PC-9 (cell line): ENCODE measurements at regions not wholly inside any gene's neighbourhood (a gene's known extent, or its start where the extent isn't known, plus 50 kb on each side); places are given as distances from the start of the nearest gene placed in this dataset.

Experiments
- BruUV-seq: library from RNA; stranded (reverse); fragments of 400-500 nt; replicated peaks from 2 replicates; lab custom pipeline; 2021; lab: Mats Ljungman, UMichigan
- CTCF ChIA-PET: fragments of 300-600 bp; sonication (Branson Sonifier 250); formaldehyde crosslinking; loops from one replicate; lab custom pipeline; 2022; ENCODE audit warnings: antibody characterized with exemption; lab: Charles Lee
- POLR2A ChIA-PET: fragments of 300-600 bp; sonication (Branson Sonifier 250); formaldehyde crosslinking; loops from one replicate; lab custom pipeline; 2022; ENCODE audit warnings: antibody characterized with exemption; ENCODE audit not compliant: unreplicated experiment; lab: Charles Lee
- DNase-seq, 2 experiments: peaks; one replicate each; pipeline versions ENCODE4 v3.0.0 to v3.0.0-alpha.2; 2015 to 2022; ENCODE audit warnings: mixed read lengths in 1 of 2
- H2AFZ ChIP-seq: fragments of 200-600 bp; sonication (generic); 2 replicates; pipeline ENCODE4 v1.8.1; 2017; ENCODE audit warnings: antibody characterized with exemption
- H3F3A ChIP-seq: fragments of 200-600 bp; sonication (generic); 2 replicates; pipeline ENCODE4 v1.8.1; 2017; ENCODE audit warnings: antibody characterized with exemption, mild to moderate bottlenecking, low read depth; ENCODE audit not compliant: insufficient read depth
- H3K27ac ChIP-seq: fragments of 200-600 bp; sonication (generic); 2 replicates; pipeline ENCODE4 v1.6.1; 2016; ENCODE audit warnings: mixed run types
- H3K27me3 ChIP-seq: fragments of 200-600 bp; sonication (generic); 2 replicates; pipeline ENCODE4 v1.6.1; 2016; ENCODE audit warnings: low read depth, mixed run types; ENCODE audit not compliant: insufficient read depth
- H3K36me3 ChIP-seq: fragments of 200-600 bp; sonication (generic); 2 replicates; pipeline ENCODE4 v1.6.1; 2016; ENCODE audit warnings: low read depth, mixed run types
- H3K4me1 ChIP-seq: fragments of 200-600 bp; sonication (generic); replicated peaks from 2 replicates; pipeline ENCODE4 v1.6.1; 2016; ENCODE audit warnings: mixed run types; ENCODE audit not compliant: insufficient read depth
- H3K4me2 ChIP-seq: fragments of 200-600 bp; sonication (generic); 2 replicates; pipeline ENCODE4 v1.6.1; 2017; ENCODE audit warnings: mixed run types
- H3K4me3 ChIP-seq: fragments of 200-600 bp; sonication (generic); 2 replicates; pipeline ENCODE4 v1.6.1; 2016; ENCODE audit warnings: mixed run types
- H3K79me2 ChIP-seq: fragments of 200-600 bp; sonication (generic); 2 replicates; pipeline ENCODE4 v1.6.1; 2017; ENCODE audit warnings: low read depth, mixed run types
- H3K9me2 ChIP-seq: fragments of 200-600 bp; sonication (generic); 2 replicates; pipeline ENCODE4 v1.8.1; 2017; ENCODE audit warnings: mild to moderate bottlenecking; ENCODE audit not compliant: insufficient read depth
- H3K9me3 ChIP-seq: fragments of 200-600 bp; sonication (generic); 2 replicates; pipeline ENCODE4 v1.8.1; 2016; ENCODE audit warnings: low read depth; ENCODE audit not compliant: insufficient read depth
- H4K20me1 ChIP-seq: fragments of 200-600 bp; sonication (generic); 2 replicates; pipeline ENCODE4 v1.8.1; 2017; ENCODE audit not compliant: insufficient read depth
- CTCF ChIP-seq: fragments of 200-600 bp; sonication (generic); conservative IDR thresholded peaks from 2 replicates; pipeline ENCODE4 v1.6.1; 2017; ENCODE audit warnings: mixed run types, antibody characterized with exemption, mild to moderate bottlenecking, moderate library complexity
- EZH2 ChIP-seq: fragments of 200-600 bp; sonication (generic); IDR thresholded peaks from 2 replicates; pipeline ENCODE4 v1.8.0; 2017; ENCODE audit warnings: antibody characterized with exemption, low read depth
- intact Hi-C: fragments of 100-400 bp; cut with micrococcal nuclease; formaldehyde crosslinking; loops from one replicate; pipeline ENCODE4 v1.10.0; 2022; ENCODE audit not compliant: unreplicated experiment

DNA sequence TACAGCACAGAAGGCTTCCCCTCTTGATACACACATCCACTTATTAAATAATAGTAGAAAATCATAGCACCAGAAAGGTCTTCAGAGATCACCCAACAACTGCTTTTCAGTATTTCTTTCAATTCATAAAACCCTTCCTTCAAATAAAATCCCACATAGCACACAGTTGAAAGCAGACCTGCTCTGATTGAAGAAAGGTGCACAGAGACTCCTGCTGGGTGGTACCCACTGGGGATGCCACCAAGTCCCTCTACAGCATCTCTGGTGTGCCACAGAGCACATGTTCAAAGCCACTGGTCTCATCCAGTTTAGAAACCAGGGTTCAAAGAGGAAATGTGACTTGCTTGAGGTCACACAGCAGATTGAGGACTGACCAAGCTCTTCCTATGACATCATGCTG is 427.5 kb downstream of the BCL11B start:
- ChIA-PET CTCF (no interaction called here), POLR2A (no interaction called here)
- H3K9me3 ChIP-seq: no peaks in the 10 kb centered on the region
- no peaks in the 10 kb centered on the region for H3F3A ChIP-seq
- no peaks in the 10 kb centered on the region for H3K36me3 ChIP-seq
- no peaks in the 10 kb centered on the region for H3K9me2 ChIP-seq
- H3K4me1 ChIP-seq: no peaks in the 10 kb centered on the region
- DNase-seq: no peak
- BruUV-seq: no TSS peak
- no peak overlapping the region for H2AFZ ChIP-seq
- TF ChIP-seq CTCF: no peak
- TF ChIP-seq EZH2: no peak
- H4K20me1 ChIP-seq: no peaks in the 10 kb centered on the region
- no peak overlapping the region for H3K27ac ChIP-seq
- H3K4me2 ChIP-seq: no peak overlapping the region
- peaks cover 9% of the 10 kb centered on the region; the same call in 1 of the 2 replicates for H3K27me3 ChIP-seq
- intact Hi-C loops: no loop called here
- H3K4me3 ChIP-seq: no peak overlapping the region
- H3K79me2 ChIP-seq: no peaks in the 10 kb centered on the region

DNA sequence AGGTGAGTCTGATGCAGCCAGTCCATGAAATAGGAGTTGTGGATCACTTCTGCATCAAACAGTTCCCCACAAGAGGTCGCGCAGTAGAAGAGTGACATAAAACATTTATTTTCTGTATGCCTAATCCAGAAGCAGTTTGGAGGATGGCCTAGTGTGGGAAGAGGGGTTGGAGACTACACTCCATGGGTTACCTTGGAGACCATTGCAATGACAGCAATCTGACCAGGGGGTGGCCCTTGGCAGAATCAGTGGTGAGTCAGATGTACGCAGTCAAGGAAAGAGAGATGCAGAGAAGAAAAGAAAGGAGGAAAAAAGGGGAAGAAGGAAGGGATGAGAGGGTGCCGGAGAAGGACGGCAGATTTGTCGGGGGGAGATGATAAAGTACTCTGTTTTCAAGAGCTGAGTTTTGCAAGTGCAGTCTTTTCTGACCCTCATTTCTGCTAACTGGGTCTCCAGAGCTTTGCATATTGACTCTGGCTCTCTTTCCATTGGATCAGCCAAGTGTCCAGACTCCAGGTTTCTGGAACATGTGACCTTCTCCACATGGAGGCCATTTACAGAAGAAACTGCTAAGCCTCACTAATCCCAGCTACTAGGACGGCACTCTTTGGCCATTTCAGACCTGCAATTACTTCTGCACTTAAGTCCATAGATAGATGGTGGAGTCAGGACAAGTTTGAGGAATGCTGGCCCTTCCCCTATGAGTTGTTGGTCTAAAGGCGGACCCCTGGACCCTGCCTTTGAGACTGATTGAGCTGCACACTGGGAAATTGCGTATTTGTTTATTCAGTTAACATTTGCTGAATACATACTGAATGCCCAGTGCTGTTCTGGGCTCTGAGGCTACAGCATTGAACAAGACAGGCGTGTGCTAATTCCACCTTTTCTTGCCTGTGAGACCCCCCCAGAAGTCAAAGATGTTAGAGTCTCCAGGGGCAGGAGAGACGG is 424.2 kb downstream of the BCL11B start:
- Histone ChIP-seq H3K9me3 (no peaks in the 10 kb centered on the region), H3K36me3 (no peaks in the 10 kb centered on the region), H3K4me1 (no peaks in the 10 kb centered on the region), H3K27me3 (peaks cover 6% of the 10 kb centered on the region; the same call in 1 of the 2 replicates), H3K79me2 (no peaks in the 10 kb centered on the region), H3K27ac (no peak overlapping the region), H4K20me1 (no peaks in the 10 kb centered on the region), H3K4me2 (no peak overlapping the region), H2AFZ (no peak overlapping the region), H3K4me3 (no peak overlapping the region), H3K9me2 (no peaks in the 10 kb centered on the region), H3F3A (no peaks in the 10 kb centered on the region)
- ChIA-PET CTCF (no interaction called here), POLR2A (no interaction called here)
- intact Hi-C loops: no loop called here
- DNase-seq: no peak
- no peak for TF ChIP-seq CTCF
- TF ChIP-seq EZH2: no peak
- no TSS peak for BruUV-seq

- no peak for DNase-seq
- H3K4me2 ChIP-seq: no peak overlapping the region
- no peak overlapping the region for H3K27ac ChIP-seq
- no peaks in the 10 kb centered on the region for H3K4me1 ChIP-seq
- H3K36me3 ChIP-seq: no peaks in the 10 kb centered on the region
- no peak overlapping the region for H2AFZ ChIP-seq
- POLR2A ChIA-PET: no interaction called here
- BruUV-seq: no TSS peak
- no peaks in the 10 kb centered on the region for H4K20me1 ChIP-seq
- no peak overlapping the region for H3K4me3 ChIP-seq
- no peaks in the 10 kb centered on the region for H3K79me2 ChIP-seq
- H3K9me3 ChIP-seq: no peaks in the 10 kb centered on the region
- CTCF ChIA-PET: no interaction called here
- H3K9me2 ChIP-seq: no peaks in the 10 kb centered on the region
- H3K27me3 ChIP-seq: peaks cover 36% of the 10 kb centered on the region; the same call in 1 of the 2 replicates
- intact Hi-C loops: no loop called here
- TF ChIP-seq EZH2 (no peak), CTCF (no peak)
- no peaks in the 10 kb centered on the region for H3F3A ChIP-seq
These were observed 418.8 kb downstream of the BCL11B start for GRCh38 chr14:98853063-98853729.
